ENCODE measurements at regions not wholly inside any gene's neighbourhood (a gene's known extent, or its start where the extent isn't known, plus 50 kb on each side); places are given as distances from the start of the nearest gene placed in this dataset.
"Not testable (repeated sequence)": the region's sequence is repeated elsewhere in the genome, so short reads cannot be mapped to it uniquely, and the experiment has no call there.

GRCh38 chr22:48402591-48403031 lies 1425.1 kb downstream of the BRD1 start:
- H3K27me3 ChIP-seq (ENCODE audit: control insufficient read depth, insufficient read depth, low read length), result no peaks in the 10 kb centered on the region
- DNase-seq (ENCODE audit: low read depth, low spot score) (no peak), ATAC-seq (no peak)
- H3K4me1 ChIP-seq (ENCODE audit: control insufficient read depth, insufficient read depth, low read length), result no peaks in the 10 kb centered on the region
- no peak overlapping the region for H3K4me3 ChIP-seq (ENCODE audit: low read depth in 2 of 2, low read length in 2 of 2)
- no TSS peak for BruUV-seq (replicated peaks)
- H3K36me3 ChIP-seq (ENCODE audit: control insufficient read depth, insufficient read depth, low read length), result no peaks in the 10 kb centered on the region
- H3K9me3 ChIP-seq (ENCODE audit: control insufficient read depth, insufficient read depth, low read depth, low read length), result no peaks in the 10 kb centered on the region
- no peak overlapping the region for H3K27ac ChIP-seq (ENCODE audit: low read length)
- ChIA-PET CTCF (no interaction called here), POLR2A (no interaction called here)
- no peak for TF ChIP-seq TCF7L2 (IDR thresholded peaks at IDR 0.05; ENCODE audit: low read depth, low read length)
- TF ChIP-seq, protein P1, sequence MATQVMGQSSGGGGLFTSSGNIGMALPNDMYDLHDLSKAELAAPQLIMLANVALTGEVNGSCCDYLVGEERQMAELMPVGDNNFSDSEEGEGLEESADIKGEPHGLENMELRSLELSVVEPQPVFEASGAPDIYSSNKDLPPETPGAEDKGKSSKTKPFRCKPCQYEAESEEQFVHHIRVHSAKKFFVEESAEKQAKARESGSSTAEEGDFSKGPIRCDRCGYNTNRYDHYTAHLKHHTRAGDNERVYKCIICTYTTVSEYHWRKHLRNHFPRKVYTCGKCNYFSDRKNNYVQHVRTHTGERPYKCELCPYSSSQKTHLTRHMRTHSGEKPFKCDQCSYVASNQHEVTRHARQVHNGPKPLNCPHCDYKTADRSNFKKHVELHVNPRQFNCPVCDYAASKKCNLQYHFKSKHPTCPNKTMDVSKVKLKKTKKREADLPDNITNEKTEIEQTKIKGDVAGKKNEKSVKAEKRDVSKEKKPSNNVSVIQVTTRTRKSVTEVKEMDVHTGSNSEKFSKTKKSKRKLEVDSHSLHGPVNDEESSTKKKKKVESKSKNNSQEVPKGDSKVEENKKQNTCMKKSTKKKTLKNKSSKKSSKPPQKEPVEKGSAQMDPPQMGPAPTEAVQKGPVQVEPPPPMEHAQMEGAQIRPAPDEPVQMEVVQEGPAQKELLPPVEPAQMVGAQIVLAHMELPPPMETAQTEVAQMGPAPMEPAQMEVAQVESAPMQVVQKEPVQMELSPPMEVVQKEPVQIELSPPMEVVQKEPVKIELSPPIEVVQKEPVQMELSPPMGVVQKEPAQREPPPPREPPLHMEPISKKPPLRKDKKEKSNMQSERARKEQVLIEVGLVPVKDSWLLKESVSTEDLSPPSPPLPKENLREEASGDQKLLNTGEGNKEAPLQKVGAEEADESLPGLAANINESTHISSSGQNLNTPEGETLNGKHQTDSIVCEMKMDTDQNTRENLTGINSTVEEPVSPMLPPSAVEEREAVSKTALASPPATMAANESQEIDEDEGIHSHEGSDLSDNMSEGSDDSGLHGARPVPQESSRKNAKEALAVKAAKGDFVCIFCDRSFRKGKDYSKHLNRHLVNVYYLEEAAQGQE (IDR thresholded peaks at IDR 0.05; ENCODE audit: insufficient read depth in 1 of 2, low read depth in 2 of 2, low read length in 1 of 2), result no peak
- TF ChIP-seq POLR2AphosphoS5 (IDR thresholded peaks at IDR 0.05; ENCODE audit: low read depth, low read length), result no peak
- in situ Hi-C loops (cut with HindIII; ENCODE audit: low pct_unique_long_range_greater_than_20kb, low sequenced_read_pairs), result no loop called here
- intact Hi-C loops (cut with micrococcal nuclease; ENCODE audit: unreplicated experiment), result no loop called here

DNA sequence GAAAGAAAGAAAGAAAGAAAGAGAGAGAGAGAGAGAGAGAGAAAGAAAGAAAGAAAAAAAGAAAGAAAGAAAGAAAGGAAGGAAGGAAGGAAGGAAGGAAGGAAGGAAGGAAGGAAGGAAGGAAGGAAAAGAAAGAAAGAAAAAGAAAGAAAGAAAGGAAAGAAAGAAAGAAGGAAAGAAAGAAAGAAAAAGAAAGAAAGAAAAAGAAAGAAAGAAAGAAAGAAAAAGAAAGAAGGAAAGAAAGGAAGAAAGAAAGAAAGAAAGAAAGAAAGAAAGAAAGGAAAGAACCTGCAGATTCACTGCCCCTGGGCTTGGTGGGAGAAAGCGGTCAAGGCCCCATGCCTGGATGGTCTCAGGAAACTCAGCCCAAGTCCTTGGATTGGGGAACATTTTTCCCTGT lies 1426.2 kb downstream of the BRD1 start:
- intact Hi-C loops (cut with micrococcal nuclease; ENCODE audit: unreplicated experiment); in situ Hi-C loops (cut with HindIII; ENCODE audit: low pct_unique_long_range_greater_than_20kb, low sequenced_read_pairs); POLR2A ChIA-PET; H3K9me3 ChIP-seq (ENCODE audit: control insufficient read depth, insufficient read depth, low read depth, low read length); CTCF ChIA-PET; BruUV-seq (replicated peaks); H3K4me3 ChIP-seq (ENCODE audit: low read depth in 2 of 2, low read length in 2 of 2); H3K36me3 ChIP-seq (ENCODE audit: control insufficient read depth, insufficient read depth, low read length); H3K4me1 ChIP-seq (ENCODE audit: control insufficient read depth, insufficient read depth, low read length); H3K27me3 ChIP-seq (ENCODE audit: control insufficient read depth, insufficient read depth, low read length); ATAC-seq; H3K27ac ChIP-seq (ENCODE audit: low read length); DNase-seq (ENCODE audit: low read depth, low spot score): not testable (repeated sequence)

GRCh38 chr22:48398181-48398905 lies 1429.3 kb downstream of the BRD1 start:
- intact Hi-C loops (cut with micrococcal nuclease; ENCODE audit: unreplicated experiment), result no loop called here
- ChIA-PET POLR2A (no interaction called here), CTCF (no interaction called here)
- in situ Hi-C loops (cut with HindIII; ENCODE audit: low pct_unique_long_range_greater_than_20kb, low sequenced_read_pairs), result no loop called here
- no peaks in the 10 kb centered on the region for H3K27me3 ChIP-seq (ENCODE audit: control insufficient read depth, insufficient read depth, low read length)
- TF ChIP-seq, protein P1 (IDR thresholded peaks at IDR 0.05; ENCODE audit: insufficient read depth in 1 of 2, low read depth in 2 of 2, low read length in 1 of 2), result no peak
- TF ChIP-seq TCF7L2 (IDR thresholded peaks at IDR 0.05; ENCODE audit: low read depth, low read length) (no peak), POLR2AphosphoS5 (IDR thresholded peaks at IDR 0.05; ENCODE audit: low read depth, low read length) (no peak), SIN3A (IDR thresholded peaks at IDR 0.05; ENCODE audit: borderline replicate concordance, insufficient read depth, low read depth, low read length) (no peak)
- TF ChIP-seq, protein P2, sequence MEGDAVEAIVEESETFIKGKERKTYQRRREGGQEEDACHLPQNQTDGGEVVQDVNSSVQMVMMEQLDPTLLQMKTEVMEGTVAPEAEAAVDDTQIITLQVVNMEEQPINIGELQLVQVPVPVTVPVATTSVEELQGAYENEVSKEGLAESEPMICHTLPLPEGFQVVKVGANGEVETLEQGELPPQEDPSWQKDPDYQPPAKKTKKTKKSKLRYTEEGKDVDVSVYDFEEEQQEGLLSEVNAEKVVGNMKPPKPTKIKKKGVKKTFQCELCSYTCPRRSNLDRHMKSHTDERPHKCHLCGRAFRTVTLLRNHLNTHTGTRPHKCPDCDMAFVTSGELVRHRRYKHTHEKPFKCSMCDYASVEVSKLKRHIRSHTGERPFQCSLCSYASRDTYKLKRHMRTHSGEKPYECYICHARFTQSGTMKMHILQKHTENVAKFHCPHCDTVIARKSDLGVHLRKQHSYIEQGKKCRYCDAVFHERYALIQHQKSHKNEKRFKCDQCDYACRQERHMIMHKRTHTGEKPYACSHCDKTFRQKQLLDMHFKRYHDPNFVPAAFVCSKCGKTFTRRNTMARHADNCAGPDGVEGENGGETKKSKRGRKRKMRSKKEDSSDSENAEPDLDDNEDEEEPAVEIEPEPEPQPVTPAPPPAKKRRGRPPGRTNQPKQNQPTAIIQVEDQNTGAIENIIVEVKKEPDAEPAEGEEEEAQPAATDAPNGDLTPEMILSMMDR (IDR thresholded peaks at IDR 0.05), result no peak
- ATAC-seq (no peak), DNase-seq (ENCODE audit: low read depth, low spot score) (no peak)
- H3K27ac ChIP-seq (ENCODE audit: low read length), result no peak overlapping the region
- no peaks in the 10 kb centered on the region for H3K36me3 ChIP-seq (ENCODE audit: control insufficient read depth, insufficient read depth, low read length)
- no peak overlapping the region for H3K4me3 ChIP-seq (ENCODE audit: low read depth in 2 of 2, low read length in 2 of 2)
- H3K4me1 ChIP-seq (ENCODE audit: control insufficient read depth, insufficient read depth, low read length), result no peaks in the 10 kb centered on the region
- H3K9me3 ChIP-seq (ENCODE audit: control insufficient read depth, insufficient read depth, low read depth, low read length), result no peaks in the 10 kb centered on the region
- BruUV-seq (replicated peaks), result no TSS peak

Measured in Panc1 (cell line).